Heart left ventricle (tissue), 16 donors: ENCODE measurements at regions not wholly inside any gene's neighbourhood (a gene's known extent, or its start where the extent isn't known, plus 50 kb on each side); places are given as distances from the start of the nearest gene placed in this dataset.
"Not testable (repeated sequence)": the region's sequence is repeated elsewhere in the genome, so short reads cannot be mapped to it uniquely, and the experiment has no call there.

ENCODE experiments used
- ATAC-seq, 4 donors: fragments of 200-7000 bp; cut with Tn5 transposase; one replicate each; pipeline ENCODE4 v1.9.1; 2020 to 2022; ENCODE audit warnings: moderate library complexity in 4 of 4, mild to moderate bottlenecking in 3 of 4, moderate number of reproducible peaks in 1 of 4
- DNase-seq, 5 donors: peaks; one replicate each; pipeline ENCODE4 v3.0.0-alpha.2; 2020
- H3K27ac ChIP-seq, 12 donors: fragments of 200-600 bp; sonication (generic) in 4 of 12; one replicate each; pipeline versions ENCODE4 v1.5.0 to v1.8.0; 2016 to 2022; ENCODE audit warnings: mild to moderate bottlenecking in 2 of 12
- H3K27me3 ChIP-seq, 9 donors: fragments of 200-600 bp; sonication (generic) in 2 of 9; one replicate each; pipeline versions ENCODE4 v1.5.1 to v1.8.0; 2016 to 2022; ENCODE audit warnings: mild to moderate bottlenecking in 3 of 9
- H3K36me3 ChIP-seq, 9 donors: fragments of 200-600 bp; sonication (generic) in 2 of 9; one replicate each; pipeline versions ENCODE4 v1.5.0 to v1.8.0; 2018 to 2022; ENCODE audit warnings: mild to moderate bottlenecking in 2 of 9
- H3K4me1 ChIP-seq, 12 donors: fragments of 200-600 bp; sonication (generic) in 4 of 12; one replicate each; pipeline versions ENCODE4 v1.5.0 to v1.8.0; 2016 to 2022; ENCODE audit warnings: mild to moderate bottlenecking in 3 of 12
- H3K4me3 ChIP-seq, 12 donors: fragments of 200-600 bp; sonication (generic) in 4 of 12; one replicate each; pipeline versions ENCODE4 v1.5.0 to v1.8.0; 2017 to 2022; ENCODE audit warnings: mild to moderate bottlenecking in 9 of 12, moderate library complexity in 4 of 12
- H3K9me3 ChIP-seq, 12 donors: fragments of 200-600 bp; sonication (generic) in 4 of 12; one replicate each; pipeline versions ENCODE4 v1.5.0 to v1.8.0; 2016 to 2022; ENCODE audit warnings: mild to moderate bottlenecking in 1 of 12
- CTCF ChIP-seq, 12 donors: fragments of 200-600 bp; sonication (generic) in 4 of 12; IDR thresholded peaks; one replicate each; pipeline versions ENCODE4 v1.5.0 to v1.8.0; 2018 to 2022; ENCODE audit warnings: antibody characterized with exemption in 12 of 12, mild to moderate bottlenecking in 5 of 12
- POLR2A ChIP-seq, 2 donors: fragments of 450-650 bp; IDR thresholded peaks; one replicate each; pipeline ENCODE4 v1.6.1; 2017; ENCODE audit warnings: antibody characterized with exemption in 2 of 2, mild to moderate bottlenecking in 2 of 2, moderate library complexity in 2 of 2
- WGBS, 4 donors: extraction: QIAGEN DNeasy Blood & Tissue Kit in 2 of 4; methylation state at CpG; one replicate each; pipeline versions ENCODE4 v1.1.5 to v1.1.7; 2013 to 2018; 5-methylcytosine and 5-hydroxymethylcytosine counted together
- intact Hi-C, 10 donors: fragments of 100-400 bp; cut with DNase I; formaldehyde crosslinking; loops; one replicate each; pipeline versions ENCODE4 v1.11.1 to v1.14.2; 2022
- donor health status: ischemic (EF 13 %, LVEDD 7.1; RV severe dilation, severe dysfunction).
- donor health status: healthy with polysubstance abuse.
- donor health status: DM: no; HTN: yes; CAD: no.
- donor health status: DM: no; HTN: no; CAD: no.
- donor health status: ischemic (EF 25% LVEDD 6.9; RV normal size, moderate dysfunction).
- donor health status: ischemic (EF 25% LVEDD 5.7; RV mildly dilated, moderate dysfunction).
- donor health status: healthy.
- donor health status: DM: yes; HTN: yes; CAD: no.
- donor health status: ischemic (EF 35%, LVEDD 5.7; RV mildly dilated, moderate dysfunction).
- donor health status: nonischemic (EF 11% LVEDD 7.7; RV severe dilation, severe dysfunction).
- donor health status: DM: yes; HTN: yes; CAD: no.
- donor health status: PGD.
- donor health status: ischemic (EF 29% LVEDD 5.4; RV normal size, mild dysfunction).
- donor health status: nonischemic (EF 23%, LVEDD 6.1; RV moderate dilation, normal function).

- H3K36me3 ChIP-seq: no peaks in the 10 kb centered on the region
- peak in 2 of 5 donors; percentile 29 to 81 for DNase-seq
- H3K27ac ChIP-seq: no peak overlapping the region
- TF ChIP-seq POLR2A (IDR thresholded peaks at IDR 0.05): no peak
- TF ChIP-seq CTCF (IDR thresholded peaks at IDR 0.05): no peak
- intact Hi-C loops: no loop called here
- ATAC-seq: peak in 2 of 4 donors; percentile 56 to 69
- H3K9me3 ChIP-seq: peaks cover 0 to 51% (median 10%) of the 10 kb centered on the region in 12 donors
- WGBS, 4 donors: 75 to 81% (median 76%) methylated on average over 29 of the region's 29 CpGs
- H3K4me3 ChIP-seq: no peak overlapping the region
- no peaks in the 10 kb centered on the region for H3K4me1 ChIP-seq
- peaks cover 0 to 6% (median 0%) of the 10 kb centered on the region in 9 donors for H3K27me3 ChIP-seq
Measured at GRCh38 chr22:11066458-11067285, 4461.3 kb upstream of the OR11H1 start.

- peak in 2 of 5 donors; percentile 27 to 66 for DNase-seq
- 64 to 68% (median 66%) methylated on average over 13 of the region's 13 CpGs for WGBS, 4 donors
- intact Hi-C loops, H3K27ac ChIP-seq, H3K4me3 ChIP-seq, H3K27me3 ChIP-seq, H3K36me3 ChIP-seq, ATAC-seq, H3K4me1 ChIP-seq: not testable (repeated sequence)
- peaks cover 0 to 50% (median 10%) of the 10 kb centered on the region in 12 donors for H3K9me3 ChIP-seq
Measured at GRCh38 chr22:11067286-11067871, 4460.6 kb upstream of the OR11H1 start.

- H3K27me3 ChIP-seq, H3K4me1 ChIP-seq, H3K4me3 ChIP-seq, ATAC-seq, H3K27ac ChIP-seq, H3K36me3 ChIP-seq, intact Hi-C loops: not testable (repeated sequence)
- DNase-seq: peak in 2 of 5 donors; percentile 13 to 69
- 51 to 60% (median 57%) methylated on average over 7 of the region's 7 CpGs for WGBS, 4 donors
- peaks cover 0 to 47% (median 10%) of the 10 kb centered on the region in 12 donors for H3K9me3 ChIP-seq
Measured at GRCh38 chr22:11067937-11068336, 4460.1 kb upstream of the OR11H1 start.

GRCh38 chr22:11068406-11068805 is 4459.6 kb upstream of the OR11H1 start:
- H3K4me1 ChIP-seq, intact Hi-C loops, DNase-seq, H3K4me3 ChIP-seq, H3K27ac ChIP-seq, H3K36me3 ChIP-seq, ATAC-seq, H3K27me3 ChIP-seq: not testable (repeated sequence)
- H3K9me3 ChIP-seq: peaks cover 0 to 42% (median 10%) of the 10 kb centered on the region in 12 donors
